Stimulated activated CD8-positive, alpha-beta memory T cell treated with anti-CD3 and anti-CD28 coated beads, Interleukin-15, amount 100 ng/mL, for 4 hours (primary cell): ENCODE measurements at regions not wholly inside any gene's neighbourhood (a gene's known extent, or its start where the extent isn't known, plus 50 kb on each side); places are given as distances from the start of the nearest gene placed in this dataset.
A peak's percentile ranks its signal among the peaks of the same experiment; 100 is the strongest.

Experiments used
- DNase-seq, 2 donors: peaks; one replicate each; pipeline ENCODE4 v3.0.0-alpha.2; 2020; ENCODE audit warnings: low read depth in 2 of 2

DNA sequence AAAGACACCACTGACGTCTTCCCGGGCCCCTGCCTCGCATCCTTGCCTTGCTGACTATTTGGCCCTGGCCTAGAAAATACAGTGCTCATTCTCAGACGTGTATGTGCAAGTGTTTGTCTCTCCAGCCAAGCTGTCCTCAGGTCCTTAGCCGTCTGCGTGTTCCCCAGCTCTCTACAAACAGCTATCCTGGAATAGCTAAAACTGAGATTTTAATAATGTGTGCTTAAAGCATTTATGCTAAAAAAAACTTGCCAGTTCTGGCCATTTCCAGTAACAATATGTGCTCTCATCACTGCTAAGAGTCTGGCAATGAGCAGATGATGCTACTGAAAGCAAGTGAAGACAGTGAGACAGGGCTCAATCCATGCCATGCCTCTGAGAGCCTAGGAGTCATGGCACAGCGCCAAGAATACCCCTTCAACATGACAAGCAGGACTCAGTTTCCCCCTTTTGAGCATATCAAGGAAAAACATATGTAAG, 55.7 kb downstream of the IRF2BP2 start:
- DNase-seq: no peak

DNA sequence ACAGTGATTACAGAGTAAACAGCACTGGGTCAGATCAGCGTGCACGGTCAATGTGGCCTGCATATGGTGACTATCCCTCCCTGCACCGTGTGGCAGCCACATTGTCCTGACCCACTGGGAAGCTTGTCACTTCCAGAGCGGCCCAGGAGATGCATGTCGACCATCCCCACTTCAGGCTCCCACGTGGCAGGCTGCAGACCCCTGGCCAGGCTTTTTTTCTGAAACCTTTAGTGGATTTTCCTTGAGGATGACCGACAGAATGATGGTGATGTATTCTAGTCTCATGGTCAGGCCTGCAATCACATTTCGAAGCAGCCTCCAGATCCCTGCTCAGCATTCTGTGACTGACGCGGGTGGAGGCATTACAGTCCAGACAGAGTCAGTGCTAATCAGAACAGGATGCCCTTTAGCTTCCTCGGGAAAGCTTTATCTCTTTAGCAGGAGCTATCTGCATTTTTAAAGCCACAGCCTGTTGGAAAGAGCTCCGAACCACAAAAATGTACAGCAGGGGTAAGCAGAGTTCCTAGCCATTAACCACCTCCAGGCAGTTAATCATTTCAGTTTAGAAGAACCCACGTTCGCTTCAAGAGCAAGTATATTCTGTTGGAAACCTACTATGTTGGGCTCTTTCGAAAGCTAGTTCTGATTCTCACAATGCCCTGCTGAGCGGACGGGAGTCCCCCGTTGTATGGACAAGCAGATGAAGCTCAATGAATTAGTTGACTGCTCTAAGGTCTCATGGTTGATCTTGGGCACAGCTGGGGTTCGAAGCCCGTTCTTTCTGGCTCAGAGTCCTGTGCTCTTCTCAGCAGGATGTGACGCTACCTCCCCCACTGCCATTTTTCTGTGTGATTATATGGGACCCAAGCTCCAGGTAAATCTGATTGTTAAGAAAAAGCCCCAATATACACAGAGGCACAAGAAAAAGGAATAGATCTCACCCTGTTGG, 56.5 kb downstream of the IRF2BP2 start:
- DNase-seq: no peak

DNA sequence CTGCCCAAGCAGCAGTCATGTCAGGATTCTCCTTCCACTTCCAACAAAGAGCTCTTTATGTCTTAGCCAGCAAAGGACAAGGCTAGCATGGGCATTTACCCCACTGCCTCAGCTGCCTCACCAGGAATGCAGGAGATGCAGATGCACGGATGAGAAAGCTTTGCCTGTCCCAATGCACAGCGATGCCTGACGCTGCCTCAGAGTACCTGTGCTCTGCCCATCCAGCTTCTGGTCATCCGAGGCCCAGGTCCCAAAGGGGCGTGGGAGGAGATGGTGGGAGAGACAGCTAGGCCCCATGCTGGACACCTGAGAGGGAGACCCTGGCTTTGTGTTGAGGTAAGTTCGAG, 59.0 kb downstream of the IRF2BP2 start:
- DNase-seq: no peak

DNA sequence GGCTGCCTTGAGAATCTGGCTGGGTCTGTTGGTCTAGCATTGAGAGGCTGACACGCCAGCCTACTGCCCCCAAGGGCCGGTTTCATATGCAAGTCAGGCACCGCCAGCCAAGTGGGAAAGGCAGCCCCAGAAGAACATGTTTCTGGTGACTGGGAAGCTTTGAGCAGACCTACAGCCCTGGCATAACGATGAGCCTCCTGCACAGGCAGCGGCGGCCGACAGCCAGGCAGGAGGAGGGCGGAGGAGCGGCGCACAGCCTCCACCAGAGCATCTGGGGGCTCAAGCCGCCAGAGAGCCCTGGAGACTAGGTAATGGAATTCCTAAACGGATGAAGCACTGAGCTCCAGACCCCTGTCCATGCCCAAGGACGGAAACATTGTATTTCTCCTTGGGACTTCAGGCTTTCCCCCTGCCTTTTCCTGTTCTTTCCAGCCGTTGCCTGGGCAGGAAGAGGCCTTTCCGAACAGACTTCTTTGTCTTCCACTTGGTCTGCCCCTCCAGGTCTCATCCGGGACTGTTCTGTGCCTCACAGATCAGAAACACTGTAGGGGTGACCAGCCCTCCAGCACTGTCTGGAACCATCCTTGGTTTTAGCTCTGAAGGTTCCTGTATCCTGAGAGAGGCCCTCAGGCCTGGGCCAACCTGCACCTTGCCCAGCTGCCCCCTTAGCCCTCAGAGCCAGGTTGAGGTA, 59.5 kb downstream of the IRF2BP2 start:
- DNase-seq: no peak

DNA sequence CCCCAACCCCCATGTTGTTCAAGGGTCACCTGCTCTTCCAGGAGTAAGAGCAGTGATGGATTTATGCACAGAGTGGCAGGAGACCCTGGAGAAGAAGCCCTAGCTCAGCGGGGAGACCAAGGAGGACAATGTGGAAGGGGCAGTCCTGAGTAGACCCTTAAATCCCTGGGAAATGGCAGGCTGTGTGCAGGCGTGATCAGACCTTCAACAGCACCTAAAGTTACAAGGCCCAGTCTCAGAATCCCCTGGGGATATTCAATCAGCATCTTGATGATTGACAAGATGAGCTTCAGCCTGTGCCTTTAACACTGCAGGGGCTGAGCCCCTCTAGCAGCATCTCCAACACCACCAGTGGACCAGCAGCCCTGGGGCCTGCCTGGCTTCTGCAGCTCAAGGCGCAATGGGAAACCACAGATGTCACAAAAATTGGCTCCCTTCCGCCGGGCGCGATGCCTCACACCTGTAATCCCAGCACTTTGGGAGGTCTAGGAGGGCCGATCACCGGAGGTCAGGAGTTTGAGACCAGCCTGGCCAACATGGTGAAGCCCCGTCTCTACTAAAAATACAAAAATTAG, 60.4 kb downstream of the IRF2BP2 start:
- DNase-seq: no peak

DNA sequence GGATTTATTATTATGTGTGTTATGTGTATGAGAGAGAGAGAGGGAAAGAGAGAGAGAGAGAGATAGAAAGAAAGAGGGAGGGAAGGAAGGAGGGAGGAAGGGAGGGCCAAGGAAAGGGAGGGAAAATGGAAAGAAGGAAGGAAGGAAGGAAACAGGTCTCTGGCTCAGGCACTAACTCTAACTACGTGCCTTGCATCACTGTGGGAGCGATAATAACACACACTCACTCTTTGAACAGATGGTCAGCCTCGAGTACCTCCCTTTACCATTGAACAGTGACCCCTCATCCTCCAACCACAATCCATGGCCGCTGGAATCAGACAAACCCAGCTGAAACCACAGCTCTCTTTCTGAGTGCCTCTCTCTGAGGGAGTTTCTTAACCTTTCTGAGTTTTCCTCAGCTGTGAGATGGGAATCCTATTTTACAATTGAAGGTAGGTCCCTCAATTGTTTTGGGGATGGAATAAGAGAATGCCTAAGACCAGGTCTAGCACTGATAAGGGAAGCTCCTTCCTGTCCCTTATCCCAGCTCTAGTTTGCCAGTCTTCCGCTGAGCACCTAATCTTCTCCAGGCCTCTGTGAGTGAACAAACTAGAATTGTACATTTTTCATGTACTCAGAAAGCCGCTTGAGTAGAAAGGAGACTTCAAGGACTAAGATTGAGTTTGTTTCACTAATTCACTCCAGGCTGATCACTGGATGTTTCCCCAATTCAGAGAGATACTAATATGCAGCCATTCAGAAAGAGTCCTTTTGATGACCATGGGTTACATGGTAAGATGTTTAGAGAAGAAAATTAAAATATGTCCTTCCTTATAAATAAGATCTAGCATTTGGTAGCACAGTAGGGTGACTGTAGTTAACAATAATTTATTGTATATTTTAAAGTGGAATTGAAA, 62.8 kb downstream of the IRF2BP2 start:
- DNase-seq: no peak

DNA sequence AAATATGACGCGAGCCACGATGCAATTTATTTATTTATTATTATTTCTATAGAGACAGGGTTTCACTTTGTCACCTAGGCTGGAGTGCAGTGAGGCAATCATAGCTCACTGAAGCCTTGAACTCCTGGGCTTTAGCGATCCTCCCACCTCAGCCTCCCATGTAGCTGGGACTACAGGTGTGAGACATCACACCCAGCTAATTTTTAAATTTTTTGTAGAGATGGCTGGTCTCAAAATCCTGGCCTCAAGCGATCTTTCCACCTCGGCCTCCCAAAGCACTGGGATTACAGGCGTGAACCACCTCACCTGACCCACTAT, 63.6 kb downstream of the IRF2BP2 start:
- no peak for DNase-seq

DNA sequence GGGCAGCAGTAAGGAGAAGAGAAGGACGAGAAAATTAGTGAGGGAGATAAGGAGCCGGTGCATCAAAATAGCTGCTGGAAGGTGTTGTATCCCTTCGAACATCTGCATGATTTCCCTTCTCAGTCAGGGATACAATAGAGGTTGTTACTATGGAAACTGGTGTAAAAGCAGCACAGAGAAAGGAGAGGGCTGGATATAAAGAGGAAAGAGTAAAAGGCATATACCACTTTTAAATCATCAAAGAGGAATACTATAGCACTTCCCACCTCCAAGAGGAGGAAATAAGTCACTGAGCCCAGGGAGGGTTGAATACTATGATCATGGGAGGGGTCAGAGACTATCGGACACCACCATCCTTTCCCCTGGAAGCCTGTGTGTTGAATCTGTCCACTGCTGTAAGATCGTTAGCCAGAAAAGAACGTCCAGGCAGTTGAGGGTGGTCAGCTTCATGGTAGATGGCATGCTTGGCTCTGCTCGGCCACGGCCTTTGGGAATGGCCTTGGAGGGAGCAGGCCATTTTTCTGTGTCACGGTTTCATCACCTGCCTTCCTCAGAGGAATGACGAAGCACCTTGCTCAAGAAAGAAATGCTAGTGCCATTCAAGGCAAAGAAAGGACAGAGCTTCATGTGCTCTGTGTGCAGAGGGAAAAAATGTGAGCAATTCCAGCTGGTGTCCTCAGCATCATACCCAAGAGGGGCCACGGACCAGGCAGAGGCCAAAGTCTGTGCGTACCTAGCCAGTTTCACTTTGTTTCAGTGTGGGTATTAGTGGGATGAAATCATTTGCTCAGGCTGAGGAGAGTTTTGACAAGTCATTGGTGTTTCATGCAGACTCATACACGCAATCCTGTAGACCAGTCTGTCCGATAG, 64.2 kb downstream of the IRF2BP2 start:
- DNase-seq: no peak

DNA sequence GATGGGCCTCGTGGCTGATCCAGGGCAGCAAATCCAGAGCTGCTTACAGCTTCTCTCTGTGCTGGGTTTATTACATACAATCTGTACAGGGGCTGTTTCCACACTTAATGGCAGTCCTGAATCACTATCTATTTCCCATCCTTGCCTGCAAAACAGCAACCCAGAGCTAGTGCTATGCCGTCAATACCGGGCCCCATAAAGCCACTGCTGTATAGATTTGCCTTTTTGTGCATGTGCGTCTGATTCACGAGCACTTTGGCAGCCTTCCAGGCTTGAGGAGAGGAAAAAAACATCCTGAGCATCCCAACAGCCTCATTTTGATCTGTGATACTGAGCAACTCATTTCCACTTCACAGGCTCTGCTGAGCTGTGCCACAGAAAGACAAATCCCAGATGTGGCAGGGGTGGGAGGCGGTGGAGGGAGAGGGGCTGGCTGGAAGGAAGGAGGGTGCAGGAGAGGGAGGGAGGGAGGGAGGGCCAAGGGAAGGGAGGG, 65.2 kb upstream of the TARBP1 start:
- DNase-seq: peak; percentile 5

DNA sequence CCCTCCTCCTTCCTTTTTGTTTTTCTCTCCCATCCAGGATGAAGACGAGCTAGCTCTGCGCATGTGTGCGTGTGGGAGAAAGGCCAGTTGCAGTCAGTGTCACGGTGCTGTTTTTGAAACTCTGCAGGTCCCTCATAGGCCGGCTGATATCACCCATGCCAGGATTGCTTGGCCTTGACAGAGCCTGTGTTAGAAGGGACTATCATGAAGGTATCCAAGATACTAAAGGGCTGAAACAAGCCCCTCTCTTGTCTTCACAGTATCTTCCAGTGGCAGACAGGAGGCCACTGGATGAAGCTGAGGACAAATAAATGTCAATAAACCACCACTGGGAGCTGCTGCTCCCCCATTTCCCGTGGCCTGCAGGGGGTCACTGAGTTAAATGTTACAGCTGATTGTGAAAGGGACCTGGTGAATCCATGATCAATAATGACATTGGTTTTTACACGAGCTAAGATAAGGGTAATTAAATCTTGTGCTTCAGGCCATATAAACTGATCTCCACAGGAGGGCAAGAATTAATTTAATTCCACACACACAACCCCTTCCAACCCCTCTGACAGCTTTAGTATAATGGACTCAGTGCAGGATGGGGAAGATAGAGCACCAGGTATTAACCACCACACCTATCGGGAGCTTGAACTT, 64.6 kb upstream of the TARBP1 start:
- DNase-seq: no peak

DNA sequence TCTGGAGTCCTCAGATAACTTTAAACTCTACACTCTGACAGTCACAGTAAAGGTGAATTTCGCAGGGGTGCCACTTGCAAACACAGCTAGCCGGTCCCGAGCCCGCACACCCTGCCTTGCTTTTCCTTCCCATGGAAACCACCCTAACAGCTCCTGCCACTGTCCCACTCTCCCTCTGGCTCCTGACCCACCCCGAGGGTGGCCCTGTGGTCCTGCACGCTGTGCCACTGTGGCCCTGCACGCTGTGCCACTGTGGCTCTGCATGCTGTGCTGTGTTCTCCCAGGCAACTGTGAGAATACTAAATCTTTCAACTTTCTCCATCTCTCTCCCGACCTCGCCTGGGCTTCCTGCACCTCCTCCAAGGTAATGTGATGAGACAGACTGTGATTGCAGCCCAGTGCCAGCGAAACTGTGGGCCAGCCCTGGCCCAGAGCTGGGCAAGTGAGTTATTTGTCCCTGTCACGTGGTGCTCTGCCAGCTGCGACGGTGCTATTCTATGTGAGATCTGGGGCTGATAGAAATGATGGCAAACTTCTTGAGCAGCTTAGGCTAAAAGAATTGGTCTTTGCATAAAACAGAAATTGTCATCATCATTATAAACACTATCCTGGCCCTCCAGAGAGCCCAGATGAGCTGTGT, 63.4 kb upstream of the TARBP1 start:
- DNase-seq: no peak

DNA sequence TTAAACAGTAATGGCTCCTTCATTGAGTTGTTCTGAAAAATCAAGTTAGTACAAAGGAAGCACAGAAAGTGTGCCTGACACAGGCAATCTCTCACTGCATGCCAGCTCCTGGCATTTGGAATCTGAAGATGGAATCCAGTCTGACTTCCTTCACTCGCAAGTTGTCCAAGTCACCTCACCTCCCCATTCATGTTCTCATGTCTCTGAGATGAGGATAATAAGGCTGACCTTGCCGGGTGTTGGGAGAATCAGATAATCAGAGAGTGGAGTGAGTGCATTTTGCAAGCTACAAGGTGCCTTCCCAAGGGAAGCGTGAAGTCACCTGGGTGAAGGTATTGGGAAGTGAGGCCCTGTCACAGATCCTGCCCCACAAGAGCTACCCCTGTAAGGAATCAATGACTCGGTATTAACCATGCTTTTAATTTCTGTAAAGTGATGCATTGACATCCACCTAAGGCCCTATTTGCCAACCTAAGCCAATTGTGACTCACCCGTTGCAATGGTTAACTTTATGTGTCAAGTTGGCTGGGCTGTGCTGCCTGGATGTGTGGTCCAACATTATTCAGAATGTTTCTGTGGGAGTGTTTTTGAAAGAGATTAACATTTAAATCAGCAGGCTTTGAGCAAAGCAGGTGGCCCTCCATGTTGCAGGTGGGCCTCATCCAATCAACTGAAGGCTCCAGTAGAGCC, 62.5 kb upstream of the TARBP1 start:
- DNase-seq: no peak

DNA sequence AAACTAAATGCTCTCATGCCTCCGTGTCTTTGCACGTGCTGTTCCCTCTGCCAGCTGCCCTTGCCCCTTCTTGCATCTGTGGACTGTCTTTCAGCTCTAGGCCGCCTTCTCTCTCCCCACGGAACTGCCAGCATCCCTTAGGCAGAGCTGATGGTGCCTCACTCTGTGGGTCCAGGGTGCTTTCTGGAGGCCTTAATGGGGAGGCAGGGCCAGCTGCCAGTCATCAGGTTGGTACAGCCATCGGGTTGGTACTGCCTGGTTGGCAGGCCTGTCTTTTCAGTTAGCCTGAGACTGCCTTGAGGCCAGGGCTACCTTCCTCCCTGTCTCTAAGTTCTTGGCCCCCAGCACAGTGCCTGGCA, 61.4 kb upstream of the TARBP1 start:
- DNase-seq: no peak

DNA sequence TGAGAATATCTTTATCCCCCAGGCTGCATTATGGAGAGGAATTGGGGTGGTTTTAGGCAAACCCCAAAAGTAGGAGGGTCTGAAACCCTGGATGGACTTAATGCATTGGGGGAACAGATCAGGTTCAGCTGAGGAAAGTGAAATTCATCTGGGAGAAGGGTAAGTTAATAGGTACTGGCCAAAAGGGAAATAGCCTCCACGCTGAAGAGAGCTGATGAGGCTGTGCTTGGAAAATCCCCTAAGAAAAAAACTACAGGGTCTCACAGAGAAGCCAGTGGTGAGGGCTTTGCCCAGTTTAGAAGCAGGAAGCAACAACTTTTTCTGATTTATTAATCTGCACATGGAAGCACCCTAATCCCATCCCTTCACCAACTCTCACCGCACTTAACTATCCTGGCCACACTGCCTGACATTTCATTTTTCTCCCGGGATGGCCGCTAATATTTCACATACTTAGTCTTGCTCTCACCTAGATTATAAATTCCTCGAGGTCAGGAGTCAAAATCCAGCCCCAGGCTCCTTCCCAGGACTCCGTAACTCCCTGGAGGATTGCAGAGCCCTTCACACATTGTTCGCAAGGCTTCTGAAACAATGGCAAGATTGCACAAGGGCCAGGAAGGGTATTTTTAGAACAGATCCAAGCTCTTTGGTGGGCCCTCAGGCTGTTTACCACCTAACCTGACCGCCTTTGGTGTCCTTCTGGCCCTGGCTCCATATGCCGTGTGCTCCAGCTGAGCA, 60.9 kb upstream of the TARBP1 start:
- no peak for DNase-seq

DNA sequence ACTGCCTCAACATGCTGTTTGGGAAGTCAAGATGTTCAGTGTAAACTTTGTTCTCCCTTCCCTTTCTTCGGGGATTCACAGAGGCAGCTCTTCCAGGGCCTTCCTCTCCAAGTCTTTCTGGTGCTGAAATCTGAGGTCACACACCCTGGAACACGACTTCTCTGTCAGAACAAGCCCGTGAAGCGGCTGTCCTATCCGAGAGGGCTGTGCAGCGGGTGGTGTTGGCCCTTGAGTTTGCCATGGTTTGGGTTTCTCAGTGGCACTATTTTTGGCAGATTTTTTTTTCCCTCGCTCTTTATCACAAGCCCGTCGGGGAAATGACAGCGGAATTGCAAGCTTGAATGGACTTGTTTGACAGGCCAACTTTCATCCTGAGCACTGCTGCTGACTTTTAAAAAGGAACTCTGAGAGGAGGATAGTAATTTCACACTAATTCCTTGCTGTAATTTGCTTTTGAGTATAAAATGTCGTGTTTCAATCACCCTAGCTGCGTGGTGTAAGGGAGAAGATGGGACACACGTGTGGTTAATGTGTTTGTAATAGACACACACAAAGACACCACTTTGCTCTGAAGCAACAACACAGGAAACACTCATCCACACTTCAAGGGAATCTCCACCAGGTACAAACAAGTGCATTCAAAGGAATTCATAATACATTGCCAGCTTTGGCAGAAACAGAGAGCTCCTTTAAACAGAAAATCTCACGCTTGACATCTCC, 60.1 kb upstream of the TARBP1 start:
- DNase-seq: no peak

DNA sequence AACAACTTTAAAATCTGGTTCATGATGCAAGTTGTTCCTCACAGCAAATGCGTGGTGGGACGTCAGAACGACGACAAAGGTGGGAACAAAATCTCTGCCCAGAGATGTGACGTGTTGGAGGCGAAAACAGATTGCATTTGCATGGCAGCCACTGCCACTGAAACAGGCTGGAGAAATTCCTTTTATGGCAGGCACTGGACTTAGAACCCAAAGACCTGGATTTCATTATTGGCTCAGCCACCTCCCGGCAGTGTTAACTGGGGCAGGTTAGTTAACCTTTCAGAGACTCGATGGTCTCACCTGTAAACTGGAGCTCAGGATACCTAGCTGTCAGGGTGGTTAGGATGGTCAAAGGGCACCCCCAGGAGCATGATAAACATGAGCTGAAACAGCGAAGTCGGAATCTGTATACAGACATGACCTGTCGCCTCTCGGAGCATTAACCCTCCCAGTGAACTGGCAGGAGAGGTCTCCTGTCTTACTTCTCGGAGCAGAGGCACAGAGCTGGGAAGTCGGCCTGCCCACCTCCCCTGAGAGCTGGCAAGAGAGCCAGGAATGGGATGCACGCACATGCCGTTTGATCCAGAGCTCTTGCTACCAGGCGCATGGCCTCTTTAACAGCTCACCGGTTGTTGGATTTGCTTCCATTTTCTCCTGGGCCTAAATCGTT, 59.2 kb upstream of the TARBP1 start:
- no peak for DNase-seq

DNA sequence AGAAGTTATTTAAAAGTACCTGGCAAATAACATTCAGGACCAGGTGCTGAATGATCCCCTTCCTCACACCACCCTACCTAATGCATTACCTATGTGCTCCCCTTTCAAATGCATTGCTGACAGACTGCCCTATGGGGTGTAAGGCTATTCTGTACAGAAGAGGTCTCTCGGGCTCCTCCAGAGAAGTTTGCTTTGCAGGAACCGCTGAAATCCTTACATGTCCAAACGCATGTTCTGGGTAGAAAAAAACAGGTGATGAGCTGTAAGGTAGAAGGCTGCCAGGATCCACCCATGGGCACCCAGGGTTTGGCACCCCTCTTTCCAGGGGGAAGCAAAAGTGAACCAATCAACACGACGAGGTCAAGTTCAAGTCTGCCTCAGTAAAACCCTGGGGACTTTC, 58.3 kb upstream of the TARBP1 start:
- DNase-seq: no peak
